ENCODE measurements at regions not wholly inside any gene's neighbourhood (a gene's known extent, or its start where the extent isn't known, plus 50 kb on each side); places are given as distances from the start of the nearest gene placed in this dataset.

- TF ChIP-seq CTCF (IDR thresholded peaks at IDR 0.05; ENCODE audit: insufficient read depth, low read depth, low read length) (no peak), EZH2 (IDR thresholded peaks at IDR 0.05; ENCODE audit: insufficient read depth, low read length) (no peak)
These were observed 106.7 kb upstream of the YPEL5 start for GRCh38 chr2:30040147-30040546.

Measured in astrocyte (in vitro differentiated cells and primary cell).